AG09319 (cell line): ENCODE measurements at regions not wholly inside any gene's neighbourhood (a gene's known extent, or its start where the extent isn't known, plus 50 kb on each side); places are given as distances from the start of the nearest gene placed in this dataset.
"Not testable (repeated sequence)": the region's sequence is repeated elsewhere in the genome, so short reads cannot be mapped to it uniquely, and the experiment has no call there.

Experiments used
- DNase-seq: peaks from one replicate; pipeline ENCODE4 v3.0.0-alpha.2; 2010; ENCODE audit warnings: low read depth; ENCODE audit errors: extremely low read depth
- CTCF ChIP-seq: IDR thresholded peaks from 2 replicates; pipeline ENCODE4 v1.5.1; 2011; ENCODE audit warnings: low read depth, mild to moderate bottlenecking, inconsistent platforms, low read length, moderate library complexity

GRCh38 chr15:26075770-26076169 lies 212.6 kb upstream of the ATP10A start:
- DNase-seq: no peak
- no peak for TF ChIP-seq CTCF

GRCh38 chr15:26073430-26074333 lies 210.6 kb upstream of the ATP10A start:
- DNase-seq: no peak
- no peak for TF ChIP-seq CTCF

- DNase-seq: no peak
- TF ChIP-seq CTCF: no peak
These were observed 207.0 kb upstream of the ATP10A start for GRCh38 chr15:26070095-26070532.

GRCh38 chr15:26069231-26069641 lies 206.1 kb upstream of the ATP10A start:
- TF ChIP-seq CTCF: no peak
- DNase-seq: no peak

- DNase-seq: no peak
- no peak for TF ChIP-seq CTCF
These were observed 203.8 kb upstream of the ATP10A start for GRCh38 chr15:26066896-26067295.

GRCh38 chr15:26065723-26066122 lies 202.6 kb upstream of the ATP10A start:
- TF ChIP-seq CTCF: no peak
- DNase-seq: no peak

- no peak for TF ChIP-seq CTCF
- no peak for DNase-seq
These were observed 198.1 kb upstream of the ATP10A start for GRCh38 chr15:26061248-26061647.

GRCh38 chr15:26056766-26057165 lies 193.6 kb upstream of the ATP10A start:
- DNase-seq: not testable (repeated sequence)
